K562 (cell line): ENCODE measurements at regions not wholly inside any gene's neighbourhood (a gene's known extent, or its start where the extent isn't known, plus 50 kb on each side); places are given as distances from the start of the nearest gene placed in this dataset.

Experiments used
- ATAC-seq: fragments of 200-7000 bp; cut with Tn5 transposase; 3 replicates; pipeline ENCODE4 v1.9.1; 2020; ENCODE audit warnings: moderate library complexity
- BruUV-seq: library from RNA; stranded (reverse); fragments of 400-500 nt; replicated peaks from 2 replicates; lab custom pipeline; 2021; lab: Mats Ljungman, UMichigan
- CTCF ChIA-PET: fragments of 300-600 bp; formaldehyde crosslinking; extraction: SDS; loops from one replicate; lab custom pipeline; 2021; ENCODE audit warnings: low intra/inter-chr PET ratio; lab: Yijun Ruan, JAX
- POLR2A ChIA-PET: fragments of 300-600, 350-650 bp; sonication (Branson Sonifier 250); formaldehyde crosslinking; extraction: SDS; loops from one replicate; lab custom pipeline; 2021; ENCODE audit warnings: antibody characterized with exemption, inconsistent platforms; lab: Yijun Ruan, JAX
- DNase-seq, 4 experiments: peaks; one replicate each; pipeline versions ENCODE4 v3.0.0 to v3.0.0-alpha.2; 2011 to 2018; ENCODE audit warnings: low spot score in 3 of 4, mixed read lengths in 3 of 4; ENCODE audit errors: extremely low read depth in 1 of 4
- FAIRE-seq: peaks from 2 replicates; lab custom pipeline; 2011; peaks lifted over from hg19 to GRCh38; lab: Jason Lieb, UNC
- H2AFZ ChIP-seq: 2 replicates; pipeline ENCODE4 v1.6.0; 2011; ENCODE audit warnings: low read depth, low read length, control low read depth, inconsistent platforms
- H3K27ac ChIP-seq: fragments of 200-600 bp; 3 replicates; pipeline ENCODE4 v1.8.0; 2011; ENCODE audit warnings: low read depth, mild to moderate bottlenecking, control low read depth, inconsistent platforms, low read length, moderate library complexity, mixed read lengths; ENCODE audit errors: extremely low read depth
- H3K27me3 ChIP-seq, 2 experiments: fragments of 300-600 bp in 1 of 2; 2 replicates in 1 of 2; 3 replicates in 1 of 2; pipeline versions ENCODE4 v1.6.0 to v1.8.0; 2011; ENCODE audit warnings: inconsistent platforms in 2 of 2, low read length in 2 of 2, mild to moderate bottlenecking in 1 of 2, mixed read lengths in 1 of 2, moderate library complexity in 1 of 2; ENCODE audit not compliant: control insufficient read depth in 2 of 2, insufficient read depth in 2 of 2
- H3K36me3 ChIP-seq: fragments of 300-600 bp; 3 replicates; pipeline ENCODE4 v1.8.0; 2011; ENCODE audit warnings: mild to moderate bottlenecking, low read length, inconsistent platforms; ENCODE audit not compliant: control insufficient read depth, insufficient read depth
- H3K4me1 ChIP-seq, 2 experiments: fragments of 200-600 bp in 1 of 2; replicated peaks in 1 of 2; 2 replicates in 1 of 2; 3 replicates in 1 of 2; pipeline versions ENCODE4 v1.5.1 to v1.8.0; 2011; ENCODE audit warnings: inconsistent platforms in 2 of 2, low read length in 2 of 2, mild to moderate bottlenecking in 1 of 2, mixed read lengths in 1 of 2, moderate library complexity in 1 of 2; ENCODE audit not compliant: control insufficient read depth in 2 of 2, insufficient read depth in 2 of 2
- H3K4me2 ChIP-seq: 2 replicates; pipeline ENCODE4 v1.6.1; 2011; ENCODE audit warnings: low read length, control low read depth, inconsistent platforms, mixed read lengths; ENCODE audit not compliant: insufficient read depth
- H3K4me3 ChIP-seq: fragments of 200-600 bp; sonication (generic), shearing (Covaris generic); 2 replicates; pipeline ENCODE4 v1.5.1; 2016; ENCODE audit warnings: control low read depth, inconsistent platforms
- H3K79me2 ChIP-seq: fragments of 200-600 bp; 3 replicates; pipeline ENCODE4 v1.8.0; 2011; ENCODE audit warnings: low read length, inconsistent platforms; ENCODE audit not compliant: control insufficient read depth, insufficient read depth
- H3K9ac ChIP-seq, 2 experiments: 2 replicates each; pipeline versions ENCODE4 v1.6.0 to v1.6.1; 2011; ENCODE audit warnings: low read depth in 2 of 2, low read length in 2 of 2, control low read depth in 1 of 2, inconsistent platforms in 1 of 2, mild to moderate bottlenecking in 1 of 2, mixed read lengths in 1 of 2; ENCODE audit not compliant: insufficient read depth in 1 of 2
- H3K9me1 ChIP-seq: one replicate; pipeline ENCODE4 v1.6.0; 2011; ENCODE audit warnings: inconsistent platforms, mild to moderate bottlenecking, low read length, moderate library complexity; ENCODE audit not compliant: control insufficient read depth, insufficient read depth
- H3K9me3 ChIP-seq: replicated peaks from 2 replicates; pipeline ENCODE4 v1.5.1; 2011; ENCODE audit warnings: low read depth, low read length, inconsistent platforms; ENCODE audit not compliant: control insufficient read depth, insufficient read depth
- H4K20me1 ChIP-seq: replicated peaks from 2 replicates; pipeline ENCODE4 v1.6.1; 2011; ENCODE audit warnings: low read length, inconsistent platforms, mixed read lengths; ENCODE audit not compliant: control insufficient read depth, insufficient read depth
- CREBBP ChIP-seq: IDR thresholded peaks from one replicate; pipeline ENCODE4 v1.6.1; 2012; ENCODE audit warnings: low read depth, mild to moderate bottlenecking, control low read depth, inconsistent platforms, low read length
- ETV1 ChIP-seq: fragments of 450-650 bp; conservative IDR thresholded peaks from 2 replicates; pipeline ENCODE4 v1.6.1; 2016; ENCODE audit warnings: missing genetic modification characterization, control low read depth, low read depth, missing compliant biosample characterization
- KAT8 ChIP-seq: fragments of 450-650 bp; IDR thresholded peaks from 2 replicates; pipeline ENCODE4 v1.6.1; 2016; ENCODE audit warnings: low read depth, mild to moderate bottlenecking
- POLR3A ChIP-seq: IDR thresholded peaks from 2 replicates; pipeline ENCODE4 v1.6.1; 2011; ENCODE audit warnings: borderline replicate concordance, mild to moderate bottlenecking, moderate library complexity; ENCODE audit not compliant: insufficient read length, insufficient read depth; ENCODE audit errors: extremely low read depth
- THRB ChIP-seq: fragments of 450-650 bp; formaldehyde crosslinking; conservative IDR thresholded peaks from 2 replicates; pipeline ENCODE4 v1.4.0; 2022; ENCODE audit warnings: mild to moderate bottlenecking, missing genetic modification characterization
- ZNF766 ChIP-seq: fragments of 200-800 bp; sonication (Bioruptor generic); conservative IDR thresholded peaks from 2 replicates; pipeline ENCODE4 v1.6.1; 2016; ENCODE audit warnings: missing genetic modification characterization, missing compliant biosample characterization
- WGBS: fragments of 100-300 bp; shearing (Covaris generic); methylation state at CpG from one replicate; pipeline ENCODE4 v1.1.6; 2016; ENCODE audit warnings: low coverage, mixed read lengths; ENCODE audit not compliant: insufficient coverage; ENCODE audit errors: missing lambda C conversion rate; 5-methylcytosine and 5-hydroxymethylcytosine counted together
- in situ Hi-C: fragments of 300-500 bp; cut with MboI; formaldehyde crosslinking; loops from 4 replicates; pipeline ENCODE4 v1.15.0; 2018; ENCODE audit warnings: inconsistent platforms, mixed read lengths
- intact Hi-C: fragments of 100-400 bp; cut with micrococcal nuclease; formaldehyde crosslinking; loops from 2 replicates; pipeline ENCODE4 v1.14.2; 2022

DNA sequence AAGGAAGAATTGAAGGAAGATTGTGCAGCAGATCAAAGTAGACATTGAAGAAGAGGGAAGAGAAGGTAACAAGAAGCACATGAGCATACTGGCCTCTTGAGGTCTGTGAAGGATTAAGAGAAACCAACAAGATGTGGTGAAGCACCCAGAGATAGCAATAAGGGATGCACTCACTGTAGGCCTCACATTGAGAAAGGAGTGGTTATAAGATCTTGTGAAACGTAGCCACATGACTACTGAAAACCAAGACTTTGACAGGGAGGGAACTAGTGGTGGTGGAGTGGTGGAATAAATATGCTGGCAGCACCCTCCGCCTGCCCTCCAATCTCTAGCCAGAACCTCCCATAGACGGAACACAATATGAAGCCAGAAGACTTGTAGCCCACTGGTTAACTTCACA, 651.2 kb downstream of the DIPK2A start:
- FAIRE-seq (no peak), DNase-seq (no peak), ATAC-seq (no peak)
- ChIA-PET POLR2A (no interaction called here), CTCF (interaction anchor here (0.6 kb wide), 1 partner anchor 15 kb away, joined by 3 read pairs; no protein-coding TSS in a partner anchor)
- 0% methylated on average over 3 of the region's 3 CpGs for WGBS
- TF ChIP-seq ZNF766 (CRISPR knock-in tag): no peak
- no peak for TF ChIP-seq POLR3A
- TF ChIP-seq ETV1 (tag): no peak
- TF ChIP-seq CREBBP: no peak
- TF ChIP-seq KAT8: no peak
- no peak for TF ChIP-seq THRB (CRISPR knock-in tag)
- Histone ChIP-seq H3K36me3 (no peaks in the 10 kb centered on the region), H3K4me1 (no peaks in the 10 kb centered on the region), H3K4me2 (no peak overlapping the region), H3K27ac (no peak overlapping the region), H2AFZ (no peak overlapping the region), H4K20me1 (no peaks in the 10 kb centered on the region), H3K79me2 (no peaks in the 10 kb centered on the region), H3K9me3 (no peaks in the 10 kb centered on the region), H3K27me3 (no peaks in the 10 kb centered on the region), H3K9ac (no peak overlapping the region), H3K9me1 (no peaks in the 10 kb centered on the region), H3K4me3 (no peak overlapping the region)
- intact Hi-C loops: no loop called here
- no TSS peak for BruUV-seq
- in situ Hi-C loops: no loop called here
